Superior temporal gyrus (tissue), 1 donor: ENCODE measurements at regions not wholly inside any gene's neighbourhood (a gene's known extent, or its start where the extent isn't known, plus 50 kb on each side); places are given as distances from the start of the nearest gene placed in this dataset.

Experiments used
- DNase-seq: peaks from one replicate; pipeline ENCODE4 v3.0.0-alpha.2; 2016; ENCODE audit errors: extremely low spot score

GRCh38 chr6:126904176-126904575, 214.3 kb upstream of the RSPO3 start:
- DNase-seq, result no peak

GRCh38 chr6:126905917-126906316, 212.6 kb upstream of the RSPO3 start:
- no peak for DNase-seq

- no peak for DNase-seq
Observed at GRCh38 chr6:126907312-126907711, 211.2 kb upstream of the RSPO3 start.

- DNase-seq, result no peak
Observed at GRCh38 chr6:126907996-126908395, 210.5 kb upstream of the RSPO3 start.

GRCh38 chr6:126909493-126909892, 209.0 kb upstream of the RSPO3 start:
- no peak for DNase-seq

GRCh38 chr6:126913651-126914050, 204.8 kb upstream of the RSPO3 start:
- DNase-seq, result no peak

- no peak for DNase-seq
Observed at GRCh38 chr6:126914172-126914571, 204.3 kb upstream of the RSPO3 start.

- DNase-seq, result peak; percentile 16
Observed at GRCh38 chr6:126914801-126915200, 203.7 kb upstream of the RSPO3 start.

- DNase-seq, result no peak
Observed at GRCh38 chr6:126919947-126920346, 198.5 kb upstream of the RSPO3 start.

GRCh38 chr6:126923807-126924206, 194.7 kb upstream of the RSPO3 start:
- no peak for DNase-seq

GRCh38 chr6:126926926-126927325, 191.5 kb upstream of the RSPO3 start:
- no peak for DNase-seq

- DNase-seq, result no peak
Observed at GRCh38 chr6:126927841-126928240, 190.6 kb upstream of the RSPO3 start.

GRCh38 chr6:126937426-126937825, 181.0 kb upstream of the RSPO3 start:
- DNase-seq, result no peak

GRCh38 chr6:126939784-126940183, 178.7 kb upstream of the RSPO3 start:
- DNase-seq, result no peak

GRCh38 chr6:126941751-126942150, 176.7 kb upstream of the RSPO3 start:
- no peak for DNase-seq

- DNase-seq, result no peak
Observed at GRCh38 chr6:126944512-126944911, 174.0 kb upstream of the RSPO3 start.

GRCh38 chr6:126945150-126945685, 173.3 kb upstream of the RSPO3 start:
- no peak for DNase-seq

- no peak for DNase-seq
Observed at GRCh38 chr6:126945812-126946360, 172.6 kb upstream of the RSPO3 start.

GRCh38 chr6:126947070-126947469, 171.4 kb upstream of the RSPO3 start:
- no peak for DNase-seq

- no peak for DNase-seq
Observed at GRCh38 chr6:126949786-126950185, 168.7 kb upstream of the RSPO3 start.

GRCh38 chr6:126955621-126956020, 162.8 kb upstream of the RSPO3 start:
- DNase-seq, result no peak

GRCh38 chr6:126957721-126958120, 160.8 kb upstream of the RSPO3 start:
- no peak for DNase-seq

- no peak for DNase-seq
Observed at GRCh38 chr6:126959765-126960164, 158.7 kb upstream of the RSPO3 start.
